ENCODE measurements at regions not wholly inside any gene's neighbourhood (a gene's known extent, or its start where the extent isn't known, plus 50 kb on each side); places are given as distances from the start of the nearest gene placed in this dataset.

GRCh38 chr10:1980459-1980858 is 243.1 kb upstream of the ADARB2 start:
- TF ChIP-seq CTCF (conservative IDR thresholded peaks at IDR 0.05): no peak

GRCh38 chr10:1978584-1978983 is 241.3 kb upstream of the ADARB2 start:
- Mint-ChIP-seq H3K4me3 (no peak overlapping the region), H3K36me3 (no peaks in the 10 kb centered on the region), H3K27ac (no peak overlapping the region), H3K27me3 (peaks cover 13% of the 10 kb centered on the region), H3K9me3 (no peaks in the 10 kb centered on the region), H3K4me1 (ENCODE audit: unreplicated experiment) (no peaks in the 10 kb centered on the region)
- TF ChIP-seq CTCF (conservative IDR thresholded peaks at IDR 0.05): no peak
- no peak for DNase-seq (ENCODE audit: extremely low spot score, unreplicated experiment)

More at GRCh38 chr10:1980459-1980858, 243.1 kb upstream of the ADARB2 start:
- no peak for DNase-seq (ENCODE audit: extremely low spot score, unreplicated experiment)
- Mint-ChIP-seq H3K9me3 (no peaks in the 10 kb centered on the region), H3K4me1 (ENCODE audit: unreplicated experiment) (no peaks in the 10 kb centered on the region), H3K36me3 (no peaks in the 10 kb centered on the region), H3K27ac (no peak overlapping the region), H3K4me3 (no peak overlapping the region), H3K27me3 (peaks cover 13% of the 10 kb centered on the region)

GRCh38 chr10:1977461-1977860 is 240.1 kb upstream of the ADARB2 start:
- H3K4me1 Mint-ChIP-seq (ENCODE audit: unreplicated experiment): no peaks in the 10 kb centered on the region
- no peak overlapping the region for H3K4me3 Mint-ChIP-seq
- TF ChIP-seq CTCF (conservative IDR thresholded peaks at IDR 0.05): no peak
- no peaks in the 10 kb centered on the region for H3K36me3 Mint-ChIP-seq
- DNase-seq (ENCODE audit: extremely low spot score, unreplicated experiment): no peak
- no peaks in the 10 kb centered on the region for H3K9me3 Mint-ChIP-seq
- H3K27ac Mint-ChIP-seq: no peak overlapping the region
- H3K27me3 Mint-ChIP-seq: peaks cover 13% of the 10 kb centered on the region

GRCh38 chr10:1972406-1972805 is 235.1 kb upstream of the ADARB2 start:
- no peak for DNase-seq (ENCODE audit: extremely low spot score, unreplicated experiment)
- H3K27me3 Mint-ChIP-seq: peaks cover 3% of the 10 kb centered on the region
- H3K27ac Mint-ChIP-seq: no peak overlapping the region
- TF ChIP-seq CTCF (conservative IDR thresholded peaks at IDR 0.05): no peak
- H3K4me3 Mint-ChIP-seq: no peak overlapping the region
- peaks cover 5% of the 10 kb centered on the region for H3K9me3 Mint-ChIP-seq
- H3K36me3 Mint-ChIP-seq: no peaks in the 10 kb centered on the region
- no peaks in the 10 kb centered on the region for H3K4me1 Mint-ChIP-seq (ENCODE audit: unreplicated experiment)

GRCh38 chr10:1968257-1969033 is 231.1 kb upstream of the ADARB2 start:
- TF ChIP-seq CTCF (conservative IDR thresholded peaks at IDR 0.05): no peak
- no peaks in the 10 kb centered on the region for H3K36me3 Mint-ChIP-seq
- DNase-seq (ENCODE audit: extremely low spot score, unreplicated experiment): no peak
- no peak overlapping the region for H3K27ac Mint-ChIP-seq
- no peaks in the 10 kb centered on the region for H3K4me1 Mint-ChIP-seq (ENCODE audit: unreplicated experiment)
- H3K9me3 Mint-ChIP-seq: peaks cover 5% of the 10 kb centered on the region
- no peak overlapping the region for H3K4me3 Mint-ChIP-seq
- H3K27me3 Mint-ChIP-seq: peaks cover 5% of the 10 kb centered on the region
